K562 (cell line): ENCODE measurements at regions not wholly inside any gene's neighbourhood (a gene's known extent, or its start where the extent isn't known, plus 50 kb on each side); places are given as distances from the start of the nearest gene placed in this dataset.

Experiments
- BCOR ChIP-seq: fragments of 450-650 bp; IDR thresholded peaks from 2 replicates; pipeline ENCODE4 v1.6.1; 2016
- CHD7 ChIP-seq: fragments of 200-600 bp; sonication (generic); IDR thresholded peaks from one replicate; pipeline ENCODE4 v1.6.1; 2012; ENCODE audit warnings: mild to moderate bottlenecking, low read depth, low read length, inconsistent platforms
- HDAC8 ChIP-seq: fragments of 450-650 bp; IDR thresholded peaks from 2 replicates; pipeline ENCODE4 v1.6.1; 2016; ENCODE audit warnings: mild to moderate bottlenecking, missing genetic modification characterization, moderate library complexity, missing compliant biosample characterization
- HINFP ChIP-seq: fragments of 450-650 bp; conservative IDR thresholded peaks from 2 replicates; pipeline ENCODE4 v1.6.1; 2016; ENCODE audit warnings: missing genetic modification characterization, low read depth, mild to moderate bottlenecking, control low read depth, missing compliant biosample characterization
- POLR2A ChIP-seq: fragments of 450-650 bp; conservative IDR thresholded peaks from 2 replicates; pipeline ENCODE4 v1.6.1; 2016
- RNF2 ChIP-seq: sonication (generic); IDR thresholded peaks from 2 replicates; pipeline ENCODE4 v1.6.1; 2016
- TOE1 ChIP-seq, 2 experiments: fragments of 450-650 bp in 1 of 2; sonication (generic) in 1 of 2; formaldehyde crosslinking in 1 of 2; IDR thresholded peaks; 2 replicates each; pipeline versions ENCODE4 v1.7.1 to v1.8.0; 2016 to 2022; ENCODE audit warnings: borderline replicate concordance in 2 of 2, mild to moderate bottlenecking in 2 of 2, antibody characterized with exemption in 1 of 2, inconsistent platforms in 1 of 2, low read depth in 1 of 2, missing genetic modification reagents in 1 of 2, moderate library complexity in 1 of 2
- ZNF655 ChIP-seq: fragments of 250-450 bp; sonication (Bioruptor Pico); IDR thresholded peaks from 2 replicates; pipeline ENCODE4 v1.5.0; 2021

DNA sequence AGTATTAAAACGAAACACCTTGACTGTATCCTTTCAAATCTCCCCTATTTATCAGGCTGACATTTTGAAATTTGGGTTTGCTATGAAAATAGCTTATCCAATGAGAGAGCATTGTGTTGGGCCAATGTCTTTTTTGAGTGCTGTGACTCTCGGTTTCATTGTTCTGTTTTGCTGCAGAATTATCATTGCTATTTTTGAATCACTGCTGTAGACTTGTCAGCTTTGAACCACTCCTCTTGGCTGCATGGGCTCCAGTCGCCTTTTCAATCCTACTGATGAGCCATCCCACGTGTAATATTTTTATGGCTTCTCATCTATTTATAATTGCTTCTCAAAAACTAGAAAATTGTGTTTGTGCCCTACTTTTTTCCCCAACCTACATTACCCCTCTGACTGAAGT, 322.8 kb downstream of the LNPK start (continued):
- TF ChIP-seq RNF2 (no peak), CHD7 (no peak), HINFP (tag) (no peak), BCOR (no peak), HDAC8 (tag) (no peak), TOE1 (IDR thresholded peaks at IDR 0.05; ENCODE audit: borderline replicate concordance) (no peak), TOE1 (CRISPR knock-in tag; IDR thresholded peaks at IDR 0.05; ENCODE audit: borderline replicate concordance, low read depth) (no peak), POLR2A (no peak), ZNF655 (CRISPR knock-in tag) (no peak)
